H1 (cell line): ENCODE measurements at regions not wholly inside any gene's neighbourhood (a gene's known extent, or its start where the extent isn't known, plus 50 kb on each side); places are given as distances from the start of the nearest gene placed in this dataset.

Source experiments
- CTCF ChIA-PET: fragments of 300-600 bp; sonication (Branson Sonifier 250); formaldehyde crosslinking; loops from one replicate; lab custom pipeline; 2021; ENCODE audit not compliant: partially characterized antibody; lab: Charles Lee
- POLR2A ChIA-PET: fragments of 300-600 bp; sonication (Branson Sonifier 250); formaldehyde crosslinking; loops from one replicate; lab custom pipeline; 2021; ENCODE audit warnings: inconsistent platforms; ENCODE audit not compliant: partially characterized antibody; lab: Charles Lee
- DNase-seq, 2 experiments: peaks; one replicate each; pipeline versions ENCODE4 v3.0.0 to v3.0.0-alpha.2; 2010 to 2022; ENCODE audit warnings: low spot score in 2 of 2, low read depth in 1 of 2, mixed read lengths in 1 of 2
- FAIRE-seq: peaks from 2 replicates; lab custom pipeline; 2011; peaks lifted over from hg19 to GRCh38; lab: Jason Lieb, UNC
- H2AFZ ChIP-seq: 2 replicates; pipeline ENCODE4 v1.8.1; 2012; ENCODE audit warnings: low read length, inconsistent platforms
- H2AK5ac ChIP-seq: 2 replicates; pipeline ENCODE4 v1.6.1; 2013; ENCODE audit warnings: low read depth, low read length
- H2BK120ac ChIP-seq: replicated peaks from 2 replicates; pipeline ENCODE3; 2013; ENCODE audit warnings: low read depth, low read length, inconsistent platforms
- H2BK12ac ChIP-seq: 2 replicates; pipeline ENCODE4 v1.6.1; 2013; ENCODE audit warnings: low read depth, low read length
- H2BK15ac ChIP-seq: 2 replicates; pipeline ENCODE4 v1.6.1; 2013; ENCODE audit warnings: low read length
- H2BK20ac ChIP-seq: 2 replicates; pipeline ENCODE4 v1.6.1; 2013; ENCODE audit warnings: low read length
- H2BK5ac ChIP-seq: 2 replicates; pipeline ENCODE4 v1.6.1; 2013; ENCODE audit warnings: low read depth, low read length
- H3K14ac ChIP-seq: 2 replicates; pipeline ENCODE4 v1.6.1; 2013; ENCODE audit warnings: inconsistent platforms; ENCODE audit not compliant: insufficient read length
- H3K18ac ChIP-seq: 2 replicates; pipeline ENCODE4 v1.6.1; 2013; ENCODE audit warnings: low read length; ENCODE audit errors: extremely low read depth
- H3K23ac ChIP-seq: 2 replicates; pipeline ENCODE4 v1.6.1; 2013; ENCODE audit warnings: inconsistent platforms; ENCODE audit not compliant: insufficient read length
- H3K23me2 ChIP-seq: 2 replicates; pipeline ENCODE4 v1.6.1; 2013; ENCODE audit warnings: low read depth, low read length
- H3K27ac ChIP-seq: 2 replicates; pipeline ENCODE4 v1.6.1; 2011; ENCODE audit warnings: low read depth, low read length, inconsistent platforms
- H3K27me3 ChIP-seq, 4 experiments: replicated peaks in 1 of 4; 1 replicate in 1 of 4; 2 replicates in 3 of 4; pipeline versions ENCODE4 v1.6.1 to v1.8.1; 2011 to 2013; ENCODE audit warnings: low read length in 3 of 4, mild to moderate bottlenecking in 3 of 4, inconsistent platforms in 2 of 4, mixed read lengths in 2 of 4, moderate library complexity in 1 of 4; ENCODE audit not compliant: control insufficient read depth in 3 of 4, insufficient read depth in 3 of 4; ENCODE audit errors: extremely low read depth in 1 of 4
- H3K36me3 ChIP-seq, 4 experiments: 2 replicates each; pipeline versions ENCODE4 v1.6.1 to v1.8.1; 2011 to 2013; ENCODE audit warnings: mild to moderate bottlenecking in 4 of 4, low read length in 3 of 4, moderate library complexity in 2 of 4, control low read depth in 1 of 4, inconsistent platforms in 1 of 4; ENCODE audit not compliant: insufficient read depth in 4 of 4, control insufficient read depth in 2 of 4
- H3K4ac ChIP-seq: replicated peaks from 2 replicates; pipeline ENCODE3; 2013; ENCODE audit warnings: low read length, low read depth, mixed read lengths, inconsistent platforms; ENCODE audit not compliant: insufficient read length
- H3K4me1 ChIP-seq, 4 experiments: replicated peaks in 1 of 4; 1 replicate in 1 of 4; 2 replicates in 3 of 4; pipeline versions ENCODE4 v1.6.1 to v1.8.1; 2011 to 2013; ENCODE audit warnings: low read length in 3 of 4, inconsistent platforms in 2 of 4, mixed read lengths in 1 of 4; ENCODE audit not compliant: insufficient read depth in 4 of 4, control insufficient read depth in 3 of 4
- H3K4me2 ChIP-seq, 2 experiments: 2 replicates each; pipeline versions ENCODE4 v1.6.1 to v1.8.1; 2011 to 2013; ENCODE audit warnings: low read depth in 2 of 2, low read length in 2 of 2, control low read depth in 1 of 2, inconsistent platforms in 1 of 2, mild to moderate bottlenecking in 1 of 2; ENCODE audit not compliant: insufficient read depth in 1 of 2
- H3K4me3 ChIP-seq, 4 experiments: fragments of 200-600, 300-600 bp in 1 of 4; sonication (generic), shearing (Covaris generic), sonication (Bioruptor Twin) in 1 of 4; 2 replicates each; pipeline versions ENCODE4 v1.5.1 to v1.8.1; 2011 to 2016; ENCODE audit warnings: low read length in 4 of 4, low read depth in 3 of 4, control low read depth in 2 of 4, inconsistent platforms in 2 of 4, mild to moderate bottlenecking in 2 of 4, mixed read lengths in 1 of 4, moderate library complexity in 1 of 4; ENCODE audit not compliant: insufficient read depth in 2 of 4; ENCODE audit errors: extremely low read depth in 1 of 4
- H3K56ac ChIP-seq: replicated peaks from 2 replicates; pipeline ENCODE3; 2013; ENCODE audit warnings: low read depth, mild to moderate bottlenecking, mixed read lengths, low read length, inconsistent platforms; ENCODE audit not compliant: insufficient read length
- H3K79me1 ChIP-seq: 2 replicates; pipeline ENCODE4 v1.6.1; 2013; ENCODE audit warnings: low read depth, low read length, control low read depth
- H3K79me2 ChIP-seq, 2 experiments: 2 replicates each; pipeline versions ENCODE4 v1.6.1 to v1.8.1; 2012 to 2013; ENCODE audit warnings: low read length in 2 of 2, mild to moderate bottlenecking in 2 of 2, inconsistent platforms in 1 of 2; ENCODE audit not compliant: insufficient read depth in 2 of 2, control insufficient read depth in 1 of 2
- H3K9ac ChIP-seq, 4 experiments: replicated peaks in 1 of 4; 1 replicate in 1 of 4; 2 replicates in 3 of 4; pipeline versions ENCODE4 v1.6.1 to v1.8.1; 2011 to 2013; ENCODE audit warnings: low read depth in 3 of 4, low read length in 3 of 4, control low read depth in 2 of 4, mild to moderate bottlenecking in 2 of 4, moderate library complexity in 2 of 4, inconsistent platforms in 1 of 4; ENCODE audit errors: extremely low read depth in 1 of 4
- H3K9me3 ChIP-seq, 2 experiments: 2 replicates each; pipeline versions ENCODE4 v1.6.1 to v1.8.1; 2012 to 2013; ENCODE audit warnings: mild to moderate bottlenecking in 2 of 2, moderate library complexity in 2 of 2, control low read depth in 1 of 2, inconsistent platforms in 1 of 2, low read depth in 1 of 2, low read length in 1 of 2, mixed read lengths in 1 of 2; ENCODE audit not compliant: insufficient read depth in 2 of 2
- H4K20me1 ChIP-seq, 2 experiments: replicated peaks in 1 of 2; 2 replicates each; pipeline versions ENCODE3 to v1.8.1; 2011 to 2013; ENCODE audit warnings: inconsistent platforms in 2 of 2, low read length in 2 of 2, mild to moderate bottlenecking in 1 of 2; ENCODE audit not compliant: insufficient read depth in 2 of 2, control insufficient read depth in 1 of 2
- H4K5ac ChIP-seq: 2 replicates; pipeline ENCODE4 v1.6.1; 2013; ENCODE audit warnings: low read length, low read depth, mixed read lengths, inconsistent platforms; ENCODE audit not compliant: insufficient read length
- H4K8ac ChIP-seq: 2 replicates; pipeline ENCODE4 v1.8.0; 2013; ENCODE audit warnings: mild to moderate bottlenecking, moderate library complexity, low read length, inconsistent platforms; ENCODE audit not compliant: insufficient read depth; ENCODE audit errors: extremely low read depth
- H4K91ac ChIP-seq: replicated peaks from 2 replicates; pipeline ENCODE3; 2013; ENCODE audit warnings: low read length, mixed read lengths, inconsistent platforms; ENCODE audit not compliant: insufficient read length
- ASH2L ChIP-seq: fragments of 200-600, 300-600 bp; sonication (generic); IDR thresholded peaks from one replicate; pipeline ENCODE4 v1.7.1; 2017; ENCODE audit warnings: low read length
- BACH1 ChIP-seq: IDR thresholded peaks from 2 replicates; pipeline ENCODE4 v1.6.1; 2012; ENCODE audit warnings: low read length, improper control_type of control experiment
- CBX8 ChIP-seq: fragments of 300-800, 300-1000 bp; sonication (generic); IDR thresholded peaks from 2 replicates; pipeline ENCODE4 v1.7.1; 2016; ENCODE audit warnings: low read depth, low read length, borderline replicate concordance
- CTBP2 ChIP-seq: IDR thresholded peaks from 2 replicates; pipeline ENCODE4 v1.7.0; 2011; ENCODE audit warnings: borderline replicate concordance, mild to moderate bottlenecking, moderate library complexity, mixed read lengths, low read length; ENCODE audit not compliant: insufficient read depth, insufficient read length
- EGR1 ChIP-seq: IDR thresholded peaks from 2 replicates; pipeline ENCODE4 v1.6.1; 2011; ENCODE audit warnings: low read depth, low read length, borderline replicate concordance
- HDAC2 ChIP-seq, 2 experiments: fragments of 300-600 bp in 1 of 2; sonication (generic) in 1 of 2; IDR thresholded peaks; 2 replicates each; pipeline ENCODE4 v1.6.1; 2011 to 2012; ENCODE audit warnings: low read depth in 2 of 2, low read length in 2 of 2, mild to moderate bottlenecking in 2 of 2, moderate library complexity in 2 of 2, borderline replicate concordance in 1 of 2, inconsistent platforms in 1 of 2
- KDM1A ChIP-seq: fragments of 200-600, 300-600 bp; sonication (generic); IDR thresholded peaks from 2 replicates; pipeline ENCODE4 v1.7.1; 2016; ENCODE audit warnings: mild to moderate bottlenecking, low read length, borderline replicate concordance
- NANOG ChIP-seq: IDR thresholded peaks from 2 replicates; pipeline ENCODE4 v1.6.1; 2011; ENCODE audit warnings: low read length, low read depth, mild to moderate bottlenecking, inconsistent platforms; ENCODE audit not compliant: insufficient read depth, poor library complexity, severe bottlenecking
- RAD21 ChIP-seq, 2 experiments: IDR thresholded peaks in 1 of 2; conservative IDR thresholded peaks in 1 of 2; 2 replicates each; pipeline ENCODE4 v1.6.1; 2011; ENCODE audit warnings: low read depth in 2 of 2, low read length in 2 of 2, improper control_type of control experiment in 1 of 2, inconsistent platforms in 1 of 2, mild to moderate bottlenecking in 1 of 2, moderate library complexity in 1 of 2
- SAP30 ChIP-seq: fragments of 300-600 bp; sonication (generic); IDR thresholded peaks from 2 replicates; pipeline ENCODE4 v1.7.1; 2012; ENCODE audit warnings: low read length, moderate library complexity, mild to moderate bottlenecking, inconsistent platforms; ENCODE audit not compliant: insufficient read depth, insufficient replicate concordance
- SIN3A ChIP-seq, 2 experiments: IDR thresholded peaks in 1 of 2; conservative IDR thresholded peaks in 1 of 2; 2 replicates each; pipeline ENCODE4 v1.6.1; 2011 to 2012; ENCODE audit warnings: low read length in 2 of 2, improper control_type of control experiment in 1 of 2, low read depth in 1 of 2, mild to moderate bottlenecking in 1 of 2
- TAF1 ChIP-seq: IDR thresholded peaks from 2 replicates; pipeline ENCODE4 v1.6.1; 2011; ENCODE audit warnings: mild to moderate bottlenecking, low read depth, low read length
- WGBS, 2 experiments: shearing (Covaris generic) in 1 of 2; methylation state at CpG; one replicate each; pipeline versions ENCODE4 v1.1.6 to v1.1.7; 2013 to 2015; ENCODE audit warnings: low lambda C conversion rate in 2 of 2, mixed read lengths in 2 of 2, inconsistent platforms in 1 of 2, low coverage in 1 of 2, missing lambda C conversion rate in 1 of 2; ENCODE audit not compliant: insufficient replicate concordance in 2 of 2, insufficient coverage in 1 of 2, insufficient read length in 1 of 2; ENCODE audit errors: extremely low coverage in 1 of 2, missing lambda C conversion rate in 1 of 2; 5-methylcytosine and 5-hydroxymethylcytosine counted together
- TF ChIP-seq, protein P1 (sequence below): IDR thresholded peaks from 2 replicates; pipeline ENCODE4 v1.6.1; 2011; ENCODE audit warnings: low read depth, mild to moderate bottlenecking, low read length; ENCODE audit not compliant: insufficient read depth

- H2BK120ac ChIP-seq: no peak overlapping the region
- H4K91ac ChIP-seq: no peak overlapping the region
- H3K36me3 ChIP-seq: no peaks in the 10 kb centered on the region
- H3K4me1 ChIP-seq: no peaks in the 10 kb centered on the region
- no peak overlapping the region for H2BK12ac ChIP-seq
- H2BK20ac ChIP-seq: no peak overlapping the region
- ChIA-PET POLR2A (no interaction called here), CTCF (interaction anchor here (1.1 to 1.7 kb wide), 3 partner anchors 8 to 14 kb away, joined by 3 to 4 read pairs (median 3); no protein-coding TSS in a partner anchor)
- FAIRE-seq (no peak), DNase-seq (no peak)
- no peak overlapping the region for H3K14ac ChIP-seq
- H2AFZ ChIP-seq: no peak overlapping the region
- H4K8ac ChIP-seq: no peak overlapping the region
- no peaks in the 10 kb centered on the region for H3K23me2 ChIP-seq
- H3K9me3 ChIP-seq: no peaks in the 10 kb centered on the region
- no peak overlapping the region for H3K18ac ChIP-seq
- H3K56ac ChIP-seq: no peak overlapping the region
- no peak overlapping the region for H4K5ac ChIP-seq
- no peaks in the 10 kb centered on the region for H4K20me1 ChIP-seq
- no peak overlapping the region for H2BK5ac ChIP-seq
- H3K27me3 ChIP-seq: no peaks in the 10 kb centered on the region; a peak in 1 of 7 replicates
- H3K27ac ChIP-seq: no peak overlapping the region
- H3K4ac ChIP-seq: no peak overlapping the region
- H3K4me3 ChIP-seq: no peak overlapping the region
- no peak overlapping the region for H2AK5ac ChIP-seq
- 100% methylated on average over 3 of the region's 3 CpGs; no CpG with 5 or more reads in 1 of the 2 experiments for WGBS, 2 experiments
- H3K23ac ChIP-seq: no peak overlapping the region
- no peak overlapping the region for H2BK15ac ChIP-seq
- H3K9ac ChIP-seq: no peak overlapping the region
- H3K79me1 ChIP-seq: no peaks in the 10 kb centered on the region; the same call in 1 of the 2 replicates
- no peaks in the 10 kb centered on the region for H3K79me2 ChIP-seq
- no peak overlapping the region for H3K4me2 ChIP-seq
- no peak for TF ChIP-seq SIN3A (conservative IDR thresholded peaks at IDR 0.05 in 1 of 2, IDR thresholded peaks at IDR 0.05 in 1 of 2; ENCODE audit: low read depth in 1 of 2, low read length in 2 of 2)
- TF ChIP-seq TAF1: no peak
- TF ChIP-seq CBX8: no peak
- TF ChIP-seq ASH2L: no peak
- no peak for TF ChIP-seq HDAC2 (IDR thresholded peaks at IDR 0.05; ENCODE audit: borderline replicate concordance in 1 of 2, low read depth in 2 of 2, low read length in 2 of 2)
- no peak for TF ChIP-seq EGR1
- TF ChIP-seq SAP30: no peak
- TF ChIP-seq KDM1A: no peak
- TF ChIP-seq BACH1: no peak
- no peak for TF ChIP-seq RAD21 (IDR thresholded peaks at IDR 0.05 in 1 of 2, conservative IDR thresholded peaks at IDR 0.05 in 1 of 2; ENCODE audit: low read depth in 2 of 2, low read length in 2 of 2)
- TF ChIP-seq NANOG: no peak
- no peak for TF ChIP-seq CTBP2
- TF ChIP-seq, protein P1, sequence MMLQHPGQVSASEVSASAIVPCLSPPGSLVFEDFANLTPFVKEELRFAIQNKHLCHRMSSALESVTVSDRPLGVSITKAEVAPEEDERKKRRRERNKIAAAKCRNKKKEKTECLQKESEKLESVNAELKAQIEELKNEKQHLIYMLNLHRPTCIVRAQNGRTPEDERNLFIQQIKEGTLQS: no peak
Observed at GRCh38 chr14:55968741-55969140, 149.5 kb upstream of the PELI2 start.
